Left renal cortex interstitium (tissue), 4 donors: ENCODE measurements at regions not wholly inside any gene's neighbourhood (a gene's known extent, or its start where the extent isn't known, plus 50 kb on each side); places are given as distances from the start of the nearest gene placed in this dataset.

Source experiments
- DNase-seq, 4 donors: peaks; one replicate each; pipeline ENCODE4 v3.0.0-alpha.2; 2013; ENCODE audit warnings: low read depth in 4 of 4, low spot score in 2 of 4, missing footprints in 1 of 4

GRCh38 chr17:62121025-62121730 is 56.1 kb upstream of the MED13 start:
- DNase-seq: no peak

- DNase-seq: no peak
Measured at GRCh38 chr17:62119373-62119772, 54.3 kb upstream of the MED13 start.
